Osteocyte (in vitro differentiated cells): ENCODE measurements at regions not wholly inside any gene's neighbourhood (a gene's known extent, or its start where the extent isn't known, plus 50 kb on each side); places are given as distances from the start of the nearest gene placed in this dataset.

Source experiments
- DNase-seq: peaks from one replicate; pipeline ENCODE4 v3.0.0; 2021; ENCODE audit warnings: mixed read lengths; ENCODE audit not compliant: unreplicated experiment; ENCODE audit errors: extremely low spot score
- H3K27ac Mint-ChIP-seq: one replicate; pipeline ENCODE4 v1.8.0; 2021; ENCODE audit warnings: mild to moderate bottlenecking, mixed read lengths; ENCODE audit not compliant: unreplicated experiment
- H3K27me3 Mint-ChIP-seq: one replicate; pipeline ENCODE4 v1.8.0; 2021; ENCODE audit warnings: mixed read lengths; ENCODE audit not compliant: unreplicated experiment
- H3K36me3 Mint-ChIP-seq: one replicate; pipeline ENCODE4 v1.8.0; 2021; ENCODE audit warnings: mixed read lengths; ENCODE audit not compliant: unreplicated experiment
- H3K4me1 Mint-ChIP-seq: one replicate; pipeline ENCODE4 v1.8.0; 2021; ENCODE audit warnings: mixed read lengths; ENCODE audit not compliant: unreplicated experiment
- H3K4me3 Mint-ChIP-seq: one replicate; pipeline ENCODE4 v1.8.0; 2021; ENCODE audit warnings: mild to moderate bottlenecking, moderate library complexity, mixed read lengths; ENCODE audit not compliant: unreplicated experiment
- H3K9me3 Mint-ChIP-seq: one replicate; pipeline ENCODE4 v1.8.0; 2021; ENCODE audit warnings: mixed read lengths; ENCODE audit not compliant: unreplicated experiment
- CTCF ChIP-seq: fragments of 200-600 bp; sonication (generic); IDR thresholded peaks from 2 replicates; pipeline ENCODE4 v1.5.0; 2021; ENCODE audit warnings: antibody characterized with exemption, mild to moderate bottlenecking, moderate library complexity

DNA sequence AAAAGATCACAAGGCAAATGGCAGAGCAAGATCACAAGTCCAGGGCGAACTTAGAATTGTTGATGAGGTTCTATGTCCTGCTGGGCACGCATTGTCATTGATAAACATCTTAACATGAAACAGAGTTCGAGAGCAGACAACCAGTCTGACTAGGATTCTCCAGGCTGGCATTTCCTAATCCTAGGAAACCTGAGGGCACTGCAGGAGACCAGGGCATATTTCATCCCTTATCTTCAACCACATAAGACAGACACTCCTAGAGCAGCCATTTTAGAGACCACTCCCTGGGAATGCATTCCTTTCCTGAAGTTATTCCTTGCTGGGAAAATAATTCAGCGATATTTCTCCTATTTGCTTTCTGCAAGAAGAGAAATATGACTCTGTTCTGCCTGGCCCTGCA lies 1199.9 kb downstream of the SI start:
- Mint-ChIP-seq H3K4me1 (no peaks in the 10 kb centered on the region), H3K27ac (no peak overlapping the region), H3K9me3 (peaks cover 21% of the 10 kb centered on the region), H3K27me3 (peaks cover 2% of the 10 kb centered on the region), H3K36me3 (peaks cover 4% of the 10 kb centered on the region), H3K4me3 (no peak overlapping the region)
- TF ChIP-seq CTCF, result no peak
- no peak for DNase-seq

- no peak for TF ChIP-seq CTCF
- Mint-ChIP-seq H3K9me3 (peaks cover 21% of the 10 kb centered on the region), H3K36me3 (peaks cover 4% of the 10 kb centered on the region), H3K4me1 (no peaks in the 10 kb centered on the region), H3K27me3 (peaks cover 2% of the 10 kb centered on the region), H3K4me3 (no peak overlapping the region), H3K27ac (no peak overlapping the region)
- DNase-seq, result no peak
Observed at GRCh38 chr3:163877805-163878204, 1200.5 kb downstream of the SI start.

DNA sequence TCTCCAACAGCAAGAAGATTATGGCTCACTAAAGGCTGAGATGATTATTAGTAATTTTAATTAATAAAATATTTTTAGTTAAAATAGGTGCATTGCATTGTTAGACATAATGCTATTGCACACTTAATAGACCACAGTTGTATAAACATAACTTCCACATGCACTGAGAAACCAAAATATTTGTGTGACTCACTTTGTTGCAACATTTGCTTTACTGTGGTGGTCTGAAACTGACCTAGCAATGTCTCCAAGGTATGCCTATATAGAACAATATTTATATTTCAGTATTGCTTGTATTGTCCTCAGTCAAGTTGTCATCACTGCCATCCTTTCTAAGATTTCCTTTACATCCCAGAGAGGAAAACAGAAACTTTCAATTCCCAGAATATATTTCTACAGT lies 1215.2 kb downstream of the SI start:
- Mint-ChIP-seq H3K36me3 (no peaks in the 10 kb centered on the region), H3K27ac (peak overlapping the region; percentile 27), H3K4me1 (peaks cover 18% of the 10 kb centered on the region), H3K27me3 (no peaks in the 10 kb centered on the region), H3K4me3 (no peak overlapping the region), H3K9me3 (no peaks in the 10 kb centered on the region)
- DNase-seq, result no peak
- TF ChIP-seq CTCF, result no peak

DNA sequence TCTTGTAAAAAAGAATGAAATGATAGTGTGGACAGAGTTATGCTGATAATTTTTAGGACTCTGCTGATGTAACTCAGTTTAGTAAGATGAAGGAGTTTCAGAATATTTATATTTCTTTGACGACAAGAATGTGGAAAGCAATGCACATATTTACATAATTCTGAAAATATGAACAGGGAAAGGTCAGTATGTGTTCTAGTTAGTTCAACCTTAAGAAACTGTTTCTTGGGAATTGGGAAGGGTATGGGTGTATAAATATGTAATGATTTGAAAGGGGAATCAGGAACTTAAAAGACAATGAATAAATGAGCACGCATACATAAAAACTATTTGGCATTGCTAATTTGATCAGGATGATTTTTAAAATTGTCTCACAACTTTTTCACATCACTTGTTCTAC lies 1226.1 kb downstream of the SI start:
- Mint-ChIP-seq H3K4me1 (peaks cover 6% of the 10 kb centered on the region), H3K9me3 (peaks cover 4% of the 10 kb centered on the region), H3K27ac (no peak overlapping the region), H3K4me3 (no peak overlapping the region), H3K36me3 (no peaks in the 10 kb centered on the region), H3K27me3 (peaks cover 3% of the 10 kb centered on the region)
- TF ChIP-seq CTCF, result no peak
- DNase-seq, result no peak

DNA sequence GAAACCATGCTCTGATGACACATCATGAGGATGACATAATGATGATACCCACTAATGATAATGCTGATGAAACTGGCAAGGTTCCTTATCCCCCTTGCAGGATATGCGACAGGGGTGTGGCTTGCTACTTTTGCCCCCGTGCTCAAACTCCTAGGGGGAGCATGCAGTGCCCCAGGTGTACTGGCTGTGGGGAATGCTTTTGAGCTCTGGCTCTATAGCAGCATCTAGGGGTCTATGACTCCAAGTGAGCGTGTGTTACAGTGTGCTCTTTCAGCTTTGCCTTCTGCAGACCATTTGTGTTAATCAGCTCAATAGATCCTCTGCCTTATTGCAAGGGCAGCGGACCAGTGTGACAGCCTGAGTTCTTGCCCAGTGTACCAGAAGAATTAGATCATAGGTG lies 1239.5 kb downstream of the SI start:
- no peaks in the 10 kb centered on the region for H3K36me3 Mint-ChIP-seq
- no peak overlapping the region for H3K27ac Mint-ChIP-seq
- DNase-seq, result no peak
- H3K9me3 Mint-ChIP-seq, result no peaks in the 10 kb centered on the region
- H3K27me3 Mint-ChIP-seq, result peaks cover 8% of the 10 kb centered on the region
- no peak overlapping the region for H3K4me3 Mint-ChIP-seq
- no peak for TF ChIP-seq CTCF
- no peaks in the 10 kb centered on the region for H3K4me1 Mint-ChIP-seq
